ENCODE measurements at regions not wholly inside any gene's neighbourhood (a gene's known extent, or its start where the extent isn't known, plus 50 kb on each side); places are given as distances from the start of the nearest gene placed in this dataset.

GRCh38 chr18:14969500-14969899 is 221.5 kb downstream of the ANKRD30B start:
- TF ChIP-seq EZH2phosphoT487 (conservative IDR thresholded peaks at IDR 0.05; ENCODE audit: low read length) (no peak), CTCF (IDR thresholded peaks at IDR 0.05; ENCODE audit: insufficient read depth, low read length, poor library complexity, severe bottlenecking) (no peak)
